GM10266 (cell line): ENCODE measurements at regions not wholly inside any gene's neighbourhood (a gene's known extent, or its start where the extent isn't known, plus 50 kb on each side); places are given as distances from the start of the nearest gene placed in this dataset.
"Not testable (repeated sequence)": the region's sequence is repeated elsewhere in the genome, so short reads cannot be mapped to it uniquely, and the experiment has no call there.

Source experiments
- DNase-seq: peaks from one replicate; pipeline ENCODE4 v3.0.0; 2012; ENCODE audit errors: extremely low spot score
- CTCF ChIP-seq: IDR thresholded peaks from 2 replicates; pipeline ENCODE4 v1.5.1; 2012; ENCODE audit warnings: mild to moderate bottlenecking, low read depth; ENCODE audit not compliant: control insufficient read depth, insufficient read depth; ENCODE audit errors: missing control alignments

DNA sequence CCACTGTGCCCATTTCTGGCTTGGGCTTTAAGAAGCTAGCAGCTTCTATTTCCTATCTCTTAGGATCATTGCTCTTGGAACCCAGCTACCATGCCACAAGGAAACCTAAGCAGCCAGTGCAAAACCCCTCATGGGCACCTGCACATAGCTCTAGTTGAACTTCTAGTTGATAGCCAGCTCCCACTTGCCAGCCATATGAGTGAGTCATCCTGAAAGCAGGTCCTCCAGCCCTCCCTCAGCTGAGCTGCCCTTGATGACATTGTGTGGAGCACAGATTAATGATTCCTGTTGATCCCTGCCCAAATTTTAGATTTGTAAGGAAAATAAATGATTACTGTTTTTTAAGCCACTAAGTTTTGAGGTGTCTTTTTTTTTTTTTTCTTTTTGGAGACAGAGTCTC is 234.2 kb upstream of the FBXO33 start:
- TF ChIP-seq CTCF, result no peak
- DNase-seq, result no peak

- no peak for TF ChIP-seq CTCF
- no peak for DNase-seq
These were observed 232.8 kb upstream of the FBXO33 start for GRCh38 chr14:39665075-39665475.

DNA sequence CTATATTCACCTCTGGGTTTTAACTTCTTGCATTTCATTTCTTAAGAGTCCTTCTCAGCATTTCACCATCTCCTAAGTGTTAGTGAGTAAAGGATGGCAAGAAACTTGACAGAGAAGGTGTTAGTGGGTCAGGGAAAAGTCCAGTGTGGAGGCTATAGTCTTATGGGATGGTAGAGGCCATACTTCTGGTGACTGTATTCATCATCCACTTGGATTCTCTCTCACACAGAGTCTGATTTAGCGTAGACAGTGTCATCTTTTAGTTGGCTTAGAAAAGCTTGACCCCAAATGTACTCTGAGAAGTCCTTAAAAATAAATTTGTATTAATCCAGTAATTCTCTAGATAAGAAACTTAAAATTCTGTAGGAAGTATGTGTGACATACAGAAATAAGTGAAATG is 232.4 kb upstream of the FBXO33 start:
- no peak for TF ChIP-seq CTCF
- no peak for DNase-seq

DNA sequence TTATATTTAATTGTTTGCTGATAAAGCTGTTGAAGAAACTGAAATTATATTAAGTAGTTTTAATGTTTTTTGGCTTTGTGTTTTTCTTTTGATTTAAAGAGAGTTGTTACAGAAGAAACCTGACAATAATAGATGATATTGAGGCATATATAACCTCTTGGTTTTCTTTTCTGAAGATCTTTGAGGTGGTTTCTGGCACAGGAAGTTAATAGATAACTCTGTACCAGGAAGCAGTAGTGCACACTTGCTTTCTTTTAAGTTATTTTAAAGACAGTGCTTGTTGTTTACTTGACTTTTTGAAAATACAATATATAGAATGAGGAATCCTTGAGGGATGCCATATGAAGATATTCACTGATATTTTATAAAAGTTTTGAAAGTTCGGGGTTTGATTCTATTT is 209.0 kb upstream of the FBXO33 start:
- no peak for DNase-seq

DNA sequence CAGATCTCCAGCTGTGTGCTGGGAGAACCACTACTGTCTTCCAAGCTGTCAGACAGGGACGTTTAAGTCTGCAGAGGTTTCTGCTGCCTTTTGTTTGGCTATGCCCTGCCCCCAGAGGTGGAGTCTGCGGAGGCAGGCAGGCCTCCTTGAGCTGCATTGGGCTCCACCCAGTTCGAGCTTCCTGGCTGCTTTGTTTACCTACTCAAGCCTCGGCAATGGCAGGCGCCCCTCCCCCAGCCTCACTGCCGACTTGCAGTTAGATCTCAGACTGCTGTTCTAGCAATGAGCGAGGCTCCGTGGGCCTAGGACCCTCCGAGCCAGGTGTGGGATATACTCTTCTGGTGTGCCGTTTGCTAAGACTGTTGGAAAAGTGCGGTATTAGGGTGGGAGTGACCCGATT is 206.8 kb upstream of the FBXO33 start:
- not testable (repeated sequence) for DNase-seq

More for the DNA sequence above, 209.0 kb upstream of the FBXO33 start:
- no peak for TF ChIP-seq CTCF

DNA sequence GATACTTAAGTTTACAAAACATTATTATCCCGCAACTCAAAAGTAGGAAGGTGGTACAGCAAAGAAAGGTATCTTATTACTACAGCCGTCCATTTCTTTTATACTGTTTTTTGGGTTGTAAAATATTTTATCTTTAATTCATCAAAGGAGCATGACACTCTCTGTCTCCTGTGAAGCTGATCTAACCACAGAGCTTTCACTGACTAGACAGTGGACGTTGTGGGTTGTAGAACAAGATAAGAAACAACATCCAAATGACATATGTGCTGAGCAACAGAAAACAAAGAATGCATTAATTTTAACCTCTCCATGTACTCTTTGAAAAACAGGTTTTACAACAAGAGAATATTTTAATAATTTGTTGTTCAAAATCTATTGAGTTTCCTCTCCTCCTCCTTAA is 195.9 kb upstream of the FBXO33 start:
- no peak for TF ChIP-seq CTCF
- no peak for DNase-seq

DNA sequence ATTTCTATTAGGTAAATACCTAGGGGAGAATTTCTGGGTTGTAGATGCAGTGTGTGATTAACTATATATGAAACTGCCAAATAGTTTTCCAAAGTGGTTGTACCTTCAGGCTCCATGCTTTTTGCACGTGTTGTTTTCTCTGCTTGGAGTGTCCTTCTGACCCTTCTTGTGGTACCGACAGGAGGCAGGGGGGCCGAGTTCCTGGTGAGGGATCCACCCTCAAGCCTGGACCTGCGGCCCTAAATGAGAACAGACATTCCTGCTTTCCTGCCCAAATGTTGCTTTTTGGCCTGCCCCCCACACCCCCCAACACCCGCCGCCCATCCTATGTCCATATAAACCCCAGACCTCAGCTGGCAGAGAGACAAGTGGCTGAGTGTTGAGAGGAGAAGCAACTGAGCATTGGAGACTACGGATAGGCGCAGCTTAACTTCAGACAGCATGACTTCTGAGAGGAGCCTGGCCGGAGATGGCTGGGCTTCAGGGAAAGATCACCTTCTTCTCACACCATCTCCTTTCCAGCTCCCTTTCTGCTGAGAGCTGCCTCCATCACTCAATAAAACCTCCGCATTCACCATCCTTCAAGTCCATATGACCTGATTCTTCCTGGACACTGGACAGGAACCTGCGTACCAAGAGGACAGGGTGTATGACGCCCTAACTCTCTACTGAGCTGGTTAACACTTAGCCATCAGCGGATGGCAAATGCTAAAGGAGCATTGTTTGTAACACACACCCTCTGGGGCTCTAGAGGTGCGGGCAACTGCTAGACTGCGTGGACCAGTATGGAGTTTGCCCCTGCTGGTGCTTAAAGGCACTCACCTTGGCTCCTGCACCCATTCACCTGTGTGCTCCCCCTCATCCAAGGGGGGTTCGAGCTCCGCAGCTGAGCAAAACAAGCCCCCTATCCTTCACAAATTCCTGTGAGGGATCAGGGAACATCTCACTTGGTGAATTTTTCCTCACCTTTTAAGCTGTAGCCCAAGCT is 194.7 kb upstream of the FBXO33 start:
- no peak for DNase-seq
- TF ChIP-seq CTCF, result no peak
